Lower lobe of right lung (tissue), 2 donors: ENCODE measurements at regions not wholly inside any gene's neighbourhood (a gene's known extent, or its start where the extent isn't known, plus 50 kb on each side); places are given as distances from the start of the nearest gene placed in this dataset.
"Not testable (repeated sequence)": the region's sequence is repeated elsewhere in the genome, so short reads cannot be mapped to it uniquely, and the experiment has no call there.

Experiments used
- ATAC-seq, 2 donors: fragments of 200-7000 bp; cut with Tn5 transposase; one replicate each; pipeline ENCODE4 v1.9.1; 2020 to 2022; ENCODE audit warnings: mild to moderate bottlenecking in 2 of 2, moderate library complexity in 2 of 2
- DNase-seq: peaks from one replicate; pipeline ENCODE4 v3.0.0-alpha.2; 2020
- H3K27ac ChIP-seq: fragments of 200-600 bp; one replicate; pipeline ENCODE4 v1.8.0; 2022
- H3K27me3 ChIP-seq: fragments of 200-600 bp; one replicate; pipeline ENCODE4 v1.8.0; 2022; ENCODE audit warnings: low read depth
- H3K36me3 ChIP-seq: fragments of 200-600 bp; one replicate; pipeline ENCODE4 v1.8.0; 2022; ENCODE audit warnings: mild to moderate bottlenecking
- H3K4me1 ChIP-seq: fragments of 200-600 bp; one replicate; pipeline ENCODE4 v1.8.0; 2022
- H3K4me3 ChIP-seq: fragments of 200-600 bp; one replicate; pipeline ENCODE4 v1.8.0; 2022; ENCODE audit warnings: mild to moderate bottlenecking
- H3K9me3 ChIP-seq: fragments of 200-600 bp; one replicate; pipeline ENCODE4 v1.8.0; 2022
- intact Hi-C: fragments of 100-400 bp; cut with DNase I; formaldehyde crosslinking; loops from one replicate; pipeline ENCODE4 v1.11.0; 2022
- TF ChIP-seq, protein P1 (sequence below): fragments of 200-600 bp; IDR thresholded peaks from one replicate; pipeline ENCODE4 v1.8.0; 2022; ENCODE audit warnings: antibody characterized with exemption, mild to moderate bottlenecking
- donor health status: DM: no; HTN: yes; CAD: no; lungs with severe emphysema.

DNA sequence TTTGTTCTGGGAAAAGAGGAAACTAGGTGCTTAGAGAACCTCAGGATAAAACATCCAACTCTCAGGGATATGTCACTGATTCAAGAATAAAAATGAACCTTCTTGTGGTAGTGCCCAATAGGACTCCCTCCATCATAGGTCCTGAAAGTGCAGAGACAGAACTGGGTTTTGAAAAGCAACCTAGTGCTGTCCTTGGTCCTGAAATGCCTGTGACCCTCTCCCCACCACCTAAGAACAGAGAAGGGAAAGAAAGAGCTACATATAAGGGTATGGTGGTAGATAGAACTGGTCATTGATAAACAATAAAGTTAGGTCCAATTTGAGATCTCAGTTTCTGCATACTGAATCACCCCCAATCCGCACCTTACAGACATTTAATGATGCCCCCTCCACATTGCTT, 953.3 kb downstream of the XPNPEP1 start:
- Histone ChIP-seq H3K4me3 (no peak overlapping the region), H3K9me3 (no peaks in the 10 kb centered on the region), H3K27ac (no peak overlapping the region), H3K4me1 (no peaks in the 10 kb centered on the region), H3K36me3 (no peaks in the 10 kb centered on the region), H3K27me3 (no peaks in the 10 kb centered on the region)
- ATAC-seq (no peak), DNase-seq (no peak)
- TF ChIP-seq, protein P1, sequence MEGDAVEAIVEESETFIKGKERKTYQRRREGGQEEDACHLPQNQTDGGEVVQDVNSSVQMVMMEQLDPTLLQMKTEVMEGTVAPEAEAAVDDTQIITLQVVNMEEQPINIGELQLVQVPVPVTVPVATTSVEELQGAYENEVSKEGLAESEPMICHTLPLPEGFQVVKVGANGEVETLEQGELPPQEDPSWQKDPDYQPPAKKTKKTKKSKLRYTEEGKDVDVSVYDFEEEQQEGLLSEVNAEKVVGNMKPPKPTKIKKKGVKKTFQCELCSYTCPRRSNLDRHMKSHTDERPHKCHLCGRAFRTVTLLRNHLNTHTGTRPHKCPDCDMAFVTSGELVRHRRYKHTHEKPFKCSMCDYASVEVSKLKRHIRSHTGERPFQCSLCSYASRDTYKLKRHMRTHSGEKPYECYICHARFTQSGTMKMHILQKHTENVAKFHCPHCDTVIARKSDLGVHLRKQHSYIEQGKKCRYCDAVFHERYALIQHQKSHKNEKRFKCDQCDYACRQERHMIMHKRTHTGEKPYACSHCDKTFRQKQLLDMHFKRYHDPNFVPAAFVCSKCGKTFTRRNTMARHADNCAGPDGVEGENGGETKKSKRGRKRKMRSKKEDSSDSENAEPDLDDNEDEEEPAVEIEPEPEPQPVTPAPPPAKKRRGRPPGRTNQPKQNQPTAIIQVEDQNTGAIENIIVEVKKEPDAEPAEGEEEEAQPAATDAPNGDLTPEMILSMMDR, result no peak
- intact Hi-C loops, result no loop called here

DNA sequence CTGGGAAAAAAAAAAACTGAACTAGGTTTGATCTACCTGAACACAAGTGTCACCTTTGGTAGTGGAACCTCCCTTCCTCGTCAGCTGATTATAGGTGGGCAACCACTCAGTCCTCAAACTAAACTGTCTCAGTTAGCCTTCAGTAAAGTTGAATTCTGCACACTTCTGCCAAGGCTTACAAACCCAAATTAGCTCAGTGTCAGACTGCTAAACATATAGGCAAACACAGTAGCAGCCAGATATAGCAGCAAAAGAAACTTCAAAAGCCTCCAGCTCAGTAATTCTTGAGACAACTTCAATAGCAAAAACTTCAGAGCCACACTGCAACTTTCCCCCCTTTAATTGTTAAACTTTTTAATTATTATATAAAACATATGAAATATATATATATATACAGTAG, 956.9 kb downstream of the XPNPEP1 start:
- no peaks in the 10 kb centered on the region for H3K27me3 ChIP-seq
- TF ChIP-seq, protein P1, result no peak
- no peak overlapping the region for H3K4me3 ChIP-seq
- intact Hi-C loops, result no loop called here
- no peaks in the 10 kb centered on the region for H3K36me3 ChIP-seq
- ATAC-seq (no peak), DNase-seq (no peak)
- H3K27ac ChIP-seq, result no peak overlapping the region
- no peaks in the 10 kb centered on the region for H3K4me1 ChIP-seq
- no peaks in the 10 kb centered on the region for H3K9me3 ChIP-seq

DNA sequence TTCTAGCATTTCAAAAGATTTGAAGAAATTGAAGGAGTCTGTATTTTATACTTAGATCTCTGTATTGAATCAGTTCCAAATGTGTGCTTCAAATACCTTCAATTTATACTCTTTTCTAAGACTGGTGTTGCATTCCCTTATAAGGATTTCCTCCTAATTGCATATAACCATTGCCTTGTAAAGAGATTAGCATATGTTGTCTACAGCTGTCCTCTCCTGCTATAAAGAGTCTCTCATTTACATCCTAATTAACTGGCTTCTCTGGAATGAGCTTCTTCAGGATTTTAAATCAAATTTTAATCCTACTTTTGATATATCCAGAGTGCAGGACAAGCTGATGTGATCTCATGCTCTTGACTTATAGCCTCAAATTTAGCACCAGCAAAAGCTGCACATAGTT, 957.3 kb downstream of the XPNPEP1 start:
- Histone ChIP-seq H3K27ac (no peak overlapping the region), H3K4me1 (no peaks in the 10 kb centered on the region), H3K27me3 (no peaks in the 10 kb centered on the region), H3K36me3 (no peaks in the 10 kb centered on the region), H3K4me3 (no peak overlapping the region), H3K9me3 (no peaks in the 10 kb centered on the region)
- TF ChIP-seq, protein P1, result no peak
- no peak for ATAC-seq
- no peak for DNase-seq
- intact Hi-C loops, result no loop called here

DNA sequence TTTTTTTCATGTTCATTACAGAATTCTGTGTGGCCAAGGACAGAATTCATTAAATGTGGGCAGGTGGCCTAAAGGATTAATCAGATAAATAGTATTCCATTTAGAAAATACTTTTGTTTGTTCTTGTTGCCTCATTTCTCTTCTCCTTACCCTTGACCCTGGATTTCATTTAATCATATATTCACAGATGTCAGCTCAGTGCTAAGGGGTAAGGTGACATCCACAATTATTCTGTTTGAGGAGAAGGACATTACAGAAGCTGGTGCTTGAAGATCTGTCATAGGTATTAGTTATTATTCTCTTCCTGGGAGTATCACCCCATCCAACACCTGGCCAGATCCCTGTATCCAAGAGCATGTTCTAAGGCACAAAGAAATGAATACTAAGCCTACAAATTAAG, 961.1 kb downstream of the XPNPEP1 start:
- Histone ChIP-seq H3K9me3 (no peaks in the 10 kb centered on the region), H3K4me3 (no peak overlapping the region), H3K36me3 (no peaks in the 10 kb centered on the region), H3K27me3 (no peaks in the 10 kb centered on the region), H3K4me1 (no peaks in the 10 kb centered on the region), H3K27ac (no peak overlapping the region)
- intact Hi-C loops, result no loop called here
- no peak for ATAC-seq
- no peak for DNase-seq
- TF ChIP-seq, protein P1, result no peak

DNA sequence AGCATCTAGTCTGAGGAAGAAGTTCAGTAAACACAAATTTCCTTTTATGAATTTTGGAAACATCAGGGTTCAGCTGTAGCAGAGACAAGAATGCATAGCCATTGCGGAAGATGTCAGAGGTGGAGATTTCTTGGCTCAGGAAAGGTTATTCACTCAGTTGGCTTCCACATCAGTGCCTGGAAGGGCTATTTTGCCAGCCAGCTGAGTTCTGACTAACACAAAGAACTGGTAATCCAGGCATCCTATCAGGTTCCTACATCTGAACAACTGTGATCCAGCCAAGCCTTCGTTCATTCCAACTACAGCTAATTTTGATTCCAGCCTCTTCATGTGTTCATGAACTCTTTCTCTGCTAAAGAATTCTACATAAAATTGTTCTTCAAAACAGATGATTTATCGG, 965.6 kb downstream of the XPNPEP1 start:
- ATAC-seq, result no peak
- H3K27ac ChIP-seq, result no peak overlapping the region
- no peak for DNase-seq
- H3K4me3 ChIP-seq, result no peak overlapping the region
- H3K9me3 ChIP-seq, result no peaks in the 10 kb centered on the region
- H3K27me3 ChIP-seq, result no peaks in the 10 kb centered on the region
- H3K4me1 ChIP-seq, result no peaks in the 10 kb centered on the region
- intact Hi-C loops, result no loop called here
- no peaks in the 10 kb centered on the region for H3K36me3 ChIP-seq
- TF ChIP-seq, protein P1, result no peak

DNA sequence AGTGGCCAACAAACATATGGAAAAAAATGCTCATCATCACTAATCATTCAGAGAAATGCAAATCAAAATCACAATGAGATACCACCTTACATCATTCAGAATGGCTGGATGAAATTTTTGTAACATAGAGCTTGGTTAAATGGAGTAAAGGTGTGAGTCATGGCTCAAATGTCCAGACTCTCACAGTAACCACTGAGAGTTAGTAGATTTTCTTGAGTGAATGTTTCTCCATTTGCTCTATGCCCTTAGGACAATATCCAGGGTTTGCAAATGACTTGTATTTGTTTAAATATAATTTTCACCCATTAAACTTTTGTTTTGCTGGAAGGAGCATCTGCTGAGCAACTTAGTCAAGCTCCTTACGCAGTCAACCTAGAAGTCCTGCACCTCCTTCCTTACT, 967.2 kb downstream of the XPNPEP1 start:
- TF ChIP-seq, protein P1, result no peak
- H3K4me1 ChIP-seq, result no peaks in the 10 kb centered on the region
- no peak overlapping the region for H3K4me3 ChIP-seq
- intact Hi-C loops, result no loop called here
- H3K27me3 ChIP-seq, result no peaks in the 10 kb centered on the region
- no peak overlapping the region for H3K27ac ChIP-seq
- no peak for DNase-seq
- ATAC-seq, result no peak
- H3K36me3 ChIP-seq, result no peaks in the 10 kb centered on the region
- no peaks in the 10 kb centered on the region for H3K9me3 ChIP-seq

DNA sequence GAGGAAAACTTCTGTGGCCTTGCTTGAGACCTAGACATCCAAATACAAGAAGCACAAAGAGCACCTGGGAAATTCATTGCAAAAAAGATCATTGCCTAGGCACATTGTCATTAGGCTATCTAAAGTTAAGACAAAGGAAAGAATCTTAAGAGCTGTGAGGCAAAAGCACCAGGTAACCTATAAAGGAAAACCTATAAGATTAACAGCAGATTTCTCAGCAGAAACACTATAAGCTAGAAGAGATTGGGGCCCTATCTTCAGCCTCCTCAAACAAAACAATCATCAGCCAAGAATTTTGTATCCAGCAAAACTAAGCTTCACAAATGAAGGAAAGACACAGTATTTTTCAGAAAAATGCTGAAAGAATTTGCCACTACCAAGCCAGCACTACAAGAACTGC, 1003.3 kb downstream of the XPNPEP1 start:
- ATAC-seq, DNase-seq, H3K4me1 ChIP-seq, H3K27me3 ChIP-seq, intact Hi-C loops, H3K4me3 ChIP-seq, H3K9me3 ChIP-seq, H3K27ac ChIP-seq, H3K36me3 ChIP-seq: not testable (repeated sequence)
